Activated CD4-positive, alpha-beta T cell treated with anti-CD3 and anti-CD28 coated beads, Interleukin-2, Interleukin-4, amounts not matched to agents 100 ng/mL and 50 ng/mL, durations not matched to agents 16 hours and 8 hours (primary cell): ENCODE measurements at regions not wholly inside any gene's neighbourhood (a gene's known extent, or its start where the extent isn't known, plus 50 kb on each side); places are given as distances from the start of the nearest gene placed in this dataset.
"Not testable (repeated sequence)": the region's sequence is repeated elsewhere in the genome, so short reads cannot be mapped to it uniquely, and the experiment has no call there.

Experiments
- DNase-seq: peaks from one replicate; pipeline ENCODE4 v3.0.0-alpha.2; 2020; ENCODE audit warnings: low spot score

GRCh38 chr1:178607718-178608408 lies 95.0 kb downstream of the TEX35 start:
- no peak for DNase-seq

GRCh38 chr1:178609015-178609414 lies 96.1 kb downstream of the TEX35 start:
- no peak for DNase-seq

- not testable (repeated sequence) for DNase-seq
Measured at GRCh38 chr1:178610690-178611410, 97.9 kb downstream of the TEX35 start.

- DNase-seq = no peak
Measured at GRCh38 chr1:178612261-178612660, 99.4 kb downstream of the TEX35 start.

- DNase-seq = no peak
Measured at GRCh38 chr1:178613271-178613945, 100.5 kb downstream of the TEX35 start.

- no peak for DNase-seq
Measured at GRCh38 chr1:178614286-178614685, 101.4 kb downstream of the TEX35 start.

GRCh38 chr1:178619042-178619927 lies 105.8 kb upstream of the RALGPS2 start:
- DNase-seq = no peak

- DNase-seq = no peak
Measured at GRCh38 chr1:178620584-178621475, 104.2 kb upstream of the RALGPS2 start.

- no peak for DNase-seq
Measured at GRCh38 chr1:178621822-178622221, 103.2 kb upstream of the RALGPS2 start.

GRCh38 chr1:178625695-178626094 lies 99.3 kb upstream of the RALGPS2 start:
- DNase-seq = no peak

- DNase-seq = no peak
Measured at GRCh38 chr1:178627037-178627436, 98.0 kb upstream of the RALGPS2 start.

- DNase-seq = no peak
Measured at GRCh38 chr1:178628637-178629251, 96.3 kb upstream of the RALGPS2 start.

GRCh38 chr1:178629252-178630154 lies 95.5 kb upstream of the RALGPS2 start:
- DNase-seq = no peak

GRCh38 chr1:178630417-178630816 lies 94.6 kb upstream of the RALGPS2 start:
- no peak for DNase-seq

GRCh38 chr1:178632653-178633052 lies 92.4 kb upstream of the RALGPS2 start:
- DNase-seq = no peak

GRCh38 chr1:178633056-178633455 lies 92.0 kb upstream of the RALGPS2 start:
- DNase-seq = no peak

GRCh38 chr1:178634445-178634844 lies 90.6 kb upstream of the RALGPS2 start:
- DNase-seq = no peak

- DNase-seq = no peak
Measured at GRCh38 chr1:178637841-178638240, 87.2 kb upstream of the RALGPS2 start.

GRCh38 chr1:178639326-178639725 lies 85.7 kb upstream of the RALGPS2 start:
- no peak for DNase-seq

- no peak for DNase-seq
Measured at GRCh38 chr1:178642282-178642681, 82.8 kb upstream of the RALGPS2 start.
